ENCODE measurements at regions not wholly inside any gene's neighbourhood (a gene's known extent, or its start where the extent isn't known, plus 50 kb on each side); places are given as distances from the start of the nearest gene placed in this dataset.

GRCh38 chr3:168926426-168926825 lies 737.1 kb downstream of the MECOM start:
- H3K4me1 ChIP-seq = no peaks in the 10 kb centered on the region
- H3K27me3 ChIP-seq = no peaks in the 10 kb centered on the region
- 50 to 58% methylated on average over 1 of the region's 1 CpG for WGBS, 2 donors
- H3K36me3 ChIP-seq = no peaks in the 10 kb centered on the region
- no peak overlapping the region for H3K4me3 ChIP-seq (replicated peaks in 1 of 3)
- no peak for DNase-seq
- no peak overlapping the region for H3K27ac ChIP-seq
- intact Hi-C loops (cut with DNase I) = no loop called here
- no peaks in the 10 kb centered on the region for H3K9me3 ChIP-seq
- TF ChIP-seq POLR2A (IDR thresholded peaks at IDR 0.05) (no peak), CTCF (IDR thresholded peaks at IDR 0.05) (no peak)

- TF ChIP-seq CTCF (IDR thresholded peaks at IDR 0.05) (no peak), POLR2A (IDR thresholded peaks at IDR 0.05) (no peak)
- no peaks in the 10 kb centered on the region for H3K9me3 ChIP-seq
- H3K4me1 ChIP-seq = no peaks in the 10 kb centered on the region
- no peak overlapping the region for H3K27ac ChIP-seq
- WGBS, 2 donors = 70 to 78% methylated on average over 1 of the region's 1 CpG
- no peak for DNase-seq
- H3K36me3 ChIP-seq = no peaks in the 10 kb centered on the region
- no peaks in the 10 kb centered on the region for H3K27me3 ChIP-seq
- intact Hi-C loops (cut with DNase I) = no loop called here
- H3K4me3 ChIP-seq (replicated peaks in 1 of 3) = no peak overlapping the region
These were observed 737.9 kb downstream of the MECOM start for GRCh38 chr3:168925568-168925967.

GRCh38 chr3:168914662-168915061 lies 748.9 kb downstream of the MECOM start:
- H3K4me3 ChIP-seq (replicated peaks in 1 of 3) = no peak overlapping the region
- no peak for TF ChIP-seq CTCF (IDR thresholded peaks at IDR 0.05)
- TF ChIP-seq POLR2A (IDR thresholded peaks at IDR 0.05) = no peak
- H3K9me3 ChIP-seq = no peaks in the 10 kb centered on the region
- 25 to 27% methylated on average over 1 of the region's 1 CpG for WGBS, 2 donors
- H3K36me3 ChIP-seq = no peaks in the 10 kb centered on the region
- H3K27ac ChIP-seq = no peak overlapping the region
- DNase-seq = no peak
- no peaks in the 10 kb centered on the region for H3K27me3 ChIP-seq
- peaks cover 0 to 12% of the 10 kb centered on the region in 2 donors for H3K4me1 ChIP-seq
- intact Hi-C loops (cut with DNase I) = no loop called here

GRCh38 chr3:168909260-168909659 lies 754.3 kb downstream of the MECOM start:
- H3K27ac ChIP-seq = no peak overlapping the region
- whole genome bisulfite sequencing, 2 donors = 74 to 84% methylated on average over 1 of the region's 1 CpG

GRCh38 chr3:168895419-168895818 lies 768.1 kb downstream of the MECOM start:
- 94 to 96% methylated on average over 1 of the region's 1 CpG for WGBS, 2 donors
- TF ChIP-seq CTCF (IDR thresholded peaks at IDR 0.05) (no peak), POLR2A (IDR thresholded peaks at IDR 0.05) (no peak)
- H3K9me3 ChIP-seq = no peaks in the 10 kb centered on the region

More at GRCh38 chr3:168909260-168909659, 754.3 kb downstream of the MECOM start:
- Histone ChIP-seq H3K9me3 (no peaks in the 10 kb centered on the region), H3K27me3 (no peaks in the 10 kb centered on the region), H3K36me3 (no peaks in the 10 kb centered on the region), H3K4me1 (peaks cover 0 to 3% of the 10 kb centered on the region in 2 donors), H3K4me3 (replicated peaks in 1 of 3) (no peak overlapping the region)
- DNase-seq = no peak
- intact Hi-C loops (cut with DNase I) = no loop called here
- no peak for TF ChIP-seq POLR2A (IDR thresholded peaks at IDR 0.05)
- no peak for TF ChIP-seq CTCF (IDR thresholded peaks at IDR 0.05)

More at GRCh38 chr3:168895419-168895818, 768.1 kb downstream of the MECOM start:
- no peaks in the 10 kb centered on the region for H3K36me3 ChIP-seq
- H3K27ac ChIP-seq = no peak overlapping the region
- DNase-seq = no peak
- no peak overlapping the region for H3K4me3 ChIP-seq (replicated peaks in 1 of 3)
- H3K27me3 ChIP-seq = no peaks in the 10 kb centered on the region
- intact Hi-C loops (cut with DNase I) = no loop called here
- no peaks in the 10 kb centered on the region for H3K4me1 ChIP-seq

Data from thyroid gland (tissue), 4 donors.